Pons (tissue), 1 donor: ENCODE measurements at regions not wholly inside any gene's neighbourhood (a gene's known extent, or its start where the extent isn't known, plus 50 kb on each side); places are given as distances from the start of the nearest gene placed in this dataset.
"Not testable (repeated sequence)": the region's sequence is repeated elsewhere in the genome, so short reads cannot be mapped to it uniquely, and the experiment has no call there.

Experiments
- DNase-seq: peaks from one replicate; pipeline ENCODE4 v3.0.0-alpha.2; 2016; ENCODE audit warnings: low spot score

DNA sequence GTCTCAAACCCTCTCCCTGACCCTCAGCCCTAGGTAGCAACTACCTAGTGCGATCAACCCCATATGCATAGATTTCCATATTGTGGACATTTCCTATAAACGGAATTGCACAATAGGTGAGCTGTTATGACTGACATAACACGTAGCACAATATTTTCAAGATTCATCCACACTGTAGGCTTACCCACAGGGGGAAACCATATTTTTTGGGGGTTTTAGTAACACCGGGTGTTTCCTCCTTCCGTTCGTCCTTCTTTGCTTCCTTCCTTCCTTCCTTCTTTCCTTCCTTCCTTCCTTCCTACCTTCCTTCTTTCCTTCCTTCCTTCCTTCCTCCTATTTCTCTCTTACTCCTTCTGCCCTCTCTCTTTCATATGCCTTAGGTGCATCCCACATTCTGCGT is 524.2 kb downstream of the CWH43 start:
- not testable (repeated sequence) for DNase-seq

- DNase-seq: not testable (repeated sequence)
Measured at GRCh38 chr4:49511353-49511752, 525.3 kb downstream of the CWH43 start.

DNA sequence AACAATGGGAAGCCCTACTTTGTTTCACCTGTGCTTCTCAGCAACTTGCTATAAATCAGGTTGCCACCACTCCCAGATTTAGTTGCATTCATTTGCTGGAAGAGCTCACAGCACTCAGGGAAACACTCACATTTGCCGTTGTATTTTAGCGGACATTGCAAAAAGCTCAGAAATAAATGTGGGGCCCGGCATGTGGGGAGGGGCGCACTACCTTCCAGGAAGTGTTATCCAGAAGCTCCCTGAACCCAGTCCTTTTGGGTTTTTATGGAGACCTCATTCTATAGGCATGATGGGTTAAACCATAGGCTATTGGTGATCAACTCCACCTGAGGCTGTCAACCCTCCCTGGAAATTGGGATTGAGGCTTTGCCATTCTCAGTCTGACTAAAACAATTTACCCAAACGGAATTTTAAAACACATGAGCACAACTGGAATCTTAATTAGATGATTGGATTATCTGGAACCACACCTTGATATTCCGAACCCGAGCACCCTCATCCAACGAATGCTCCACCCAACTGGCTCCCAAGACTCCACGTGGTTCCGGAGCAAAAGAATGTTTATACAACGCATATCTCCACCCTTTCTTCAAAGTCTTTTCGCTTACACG is 525.9 kb downstream of the CWH43 start:
- peak; percentile 2 for DNase-seq

DNA sequence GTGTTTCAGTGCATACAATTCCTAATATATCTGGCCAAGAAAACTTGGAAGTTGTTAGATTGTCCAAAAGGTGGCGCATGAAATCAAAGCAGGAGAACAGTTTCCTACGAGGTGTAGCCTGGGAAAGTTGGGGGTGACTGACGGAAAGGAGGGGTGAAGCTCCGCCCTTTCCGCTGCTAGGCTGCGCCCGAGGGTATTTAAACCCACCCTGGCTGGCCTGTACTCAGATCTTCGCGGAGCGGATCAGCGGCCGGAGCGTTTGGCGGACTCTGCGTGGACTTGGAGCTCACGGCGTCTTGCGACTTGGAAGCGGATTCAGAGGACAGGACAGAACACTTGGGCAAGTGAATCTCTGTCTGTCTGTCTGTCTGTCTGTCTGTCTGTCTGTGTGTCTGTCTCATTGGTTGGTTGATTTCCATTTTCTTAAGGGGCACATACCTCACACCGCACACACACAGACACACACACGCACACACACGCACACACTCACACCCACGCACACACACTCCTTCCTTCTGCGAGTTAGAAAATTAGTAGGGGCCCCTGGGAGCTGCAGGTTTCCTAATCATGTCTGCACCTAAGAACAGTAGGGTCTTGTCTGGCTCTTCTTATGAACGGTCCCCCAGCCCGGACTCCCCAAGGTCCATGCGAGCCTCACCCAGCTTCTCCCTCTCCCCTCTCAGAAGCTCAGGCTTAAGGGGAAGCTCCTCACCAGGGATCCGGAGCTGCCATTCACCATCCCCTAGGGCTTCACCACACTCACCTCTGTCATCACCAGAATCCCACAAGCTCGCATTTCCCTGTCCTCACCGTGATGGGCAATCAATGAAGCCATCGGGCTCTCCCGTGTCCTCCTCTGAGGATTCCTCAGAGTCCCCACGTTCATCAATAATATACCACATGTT is 526.8 kb downstream of the CWH43 start:
- DNase-seq: not testable (repeated sequence)

- not testable (repeated sequence) for DNase-seq
Measured at GRCh38 chr4:49513546-49514115, 527.6 kb downstream of the CWH43 start.

DNA sequence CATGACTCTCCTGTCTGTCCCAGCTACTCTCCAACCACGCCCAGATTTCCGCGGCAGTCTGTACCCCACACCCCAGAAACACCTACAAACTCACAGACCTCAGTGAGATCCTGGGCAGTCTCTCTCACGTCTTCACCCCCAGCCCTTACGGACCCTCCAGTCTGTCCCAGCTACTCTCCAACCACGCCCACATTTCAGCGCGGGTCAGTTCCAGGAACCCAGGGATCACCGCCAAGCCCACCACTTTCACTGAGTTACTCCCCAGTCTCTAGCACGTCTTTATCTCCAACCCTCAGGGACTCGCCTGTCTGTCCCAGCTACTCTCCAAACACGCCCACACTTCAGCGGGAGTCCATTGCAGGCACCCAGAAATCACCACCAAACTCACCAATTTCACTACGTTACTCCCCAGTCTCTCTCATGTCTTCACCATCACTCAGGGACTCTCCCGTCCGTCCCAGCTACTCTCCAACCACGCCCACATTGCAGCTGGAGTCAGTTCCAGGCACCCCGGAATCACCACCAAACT is 528.2 kb downstream of the CWH43 start:
- not testable (repeated sequence) for DNase-seq

GRCh38 chr4:49514841-49515240 is 528.8 kb downstream of the CWH43 start:
- not testable (repeated sequence) for DNase-seq

GRCh38 chr4:49515241-49515640 is 529.2 kb downstream of the CWH43 start:
- not testable (repeated sequence) for DNase-seq

DNA sequence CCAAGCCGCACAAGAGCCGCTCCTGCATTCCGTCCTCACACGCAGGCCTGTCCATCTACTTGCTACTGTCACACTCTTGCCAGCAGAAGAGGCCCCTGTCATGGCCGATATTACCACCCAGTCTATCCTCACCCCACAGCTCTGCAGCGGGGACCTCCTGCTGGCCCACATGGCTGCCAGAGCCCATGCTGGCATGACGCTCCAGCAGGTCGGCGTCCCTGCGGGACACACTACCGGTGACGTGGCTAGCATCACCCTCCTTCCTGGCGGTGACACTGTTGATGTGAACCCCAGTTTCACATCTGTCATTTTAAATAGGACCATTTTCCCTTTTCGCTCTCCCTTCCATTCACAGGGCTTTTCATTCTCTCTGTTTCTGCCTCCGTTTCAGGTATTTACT is 530.0 kb downstream of the CWH43 start:
- not testable (repeated sequence) for DNase-seq

GRCh38 chr4:49516796-49517195 is 530.7 kb downstream of the CWH43 start:
- no peak for DNase-seq

DNA sequence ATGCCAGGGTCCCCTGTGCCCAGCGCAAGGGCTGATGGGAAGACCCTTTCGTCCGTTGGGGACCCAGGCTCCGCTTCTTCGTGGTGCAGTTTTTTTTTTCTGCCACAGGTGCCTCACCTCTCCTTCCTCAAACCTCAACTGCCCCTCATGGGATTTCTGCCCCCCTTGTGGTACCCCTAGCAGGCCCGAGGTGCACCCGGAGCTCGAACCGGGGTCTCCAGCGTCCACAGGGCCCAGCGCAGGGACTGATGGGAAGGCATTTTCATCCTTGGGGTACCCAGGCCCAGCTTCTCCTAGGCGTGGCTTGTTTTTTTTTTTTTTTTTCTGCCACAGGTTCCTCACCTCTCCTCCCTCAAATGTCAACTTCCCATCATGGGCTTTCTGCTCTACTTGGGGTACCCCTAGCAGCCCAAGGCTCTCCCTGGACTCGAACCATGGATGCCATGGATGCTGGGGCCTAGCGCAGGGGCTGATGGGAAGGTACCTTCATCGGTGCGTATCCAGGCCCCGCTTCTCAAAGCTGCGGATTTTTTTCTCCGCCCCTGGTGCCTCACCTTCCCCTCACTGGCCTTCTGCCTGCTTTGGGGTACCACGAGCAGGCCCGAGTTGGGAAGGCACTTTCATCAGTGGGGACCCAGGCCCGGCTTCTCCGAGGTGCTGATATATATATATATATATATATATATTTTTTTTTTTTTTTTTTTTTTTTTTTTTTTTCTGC is 531.6 kb downstream of the CWH43 start:
- DNase-seq: not testable (repeated sequence)

- DNase-seq: not testable (repeated sequence)
Measured at GRCh38 chr4:49519150-49520035, 533.3 kb downstream of the CWH43 start.

DNA sequence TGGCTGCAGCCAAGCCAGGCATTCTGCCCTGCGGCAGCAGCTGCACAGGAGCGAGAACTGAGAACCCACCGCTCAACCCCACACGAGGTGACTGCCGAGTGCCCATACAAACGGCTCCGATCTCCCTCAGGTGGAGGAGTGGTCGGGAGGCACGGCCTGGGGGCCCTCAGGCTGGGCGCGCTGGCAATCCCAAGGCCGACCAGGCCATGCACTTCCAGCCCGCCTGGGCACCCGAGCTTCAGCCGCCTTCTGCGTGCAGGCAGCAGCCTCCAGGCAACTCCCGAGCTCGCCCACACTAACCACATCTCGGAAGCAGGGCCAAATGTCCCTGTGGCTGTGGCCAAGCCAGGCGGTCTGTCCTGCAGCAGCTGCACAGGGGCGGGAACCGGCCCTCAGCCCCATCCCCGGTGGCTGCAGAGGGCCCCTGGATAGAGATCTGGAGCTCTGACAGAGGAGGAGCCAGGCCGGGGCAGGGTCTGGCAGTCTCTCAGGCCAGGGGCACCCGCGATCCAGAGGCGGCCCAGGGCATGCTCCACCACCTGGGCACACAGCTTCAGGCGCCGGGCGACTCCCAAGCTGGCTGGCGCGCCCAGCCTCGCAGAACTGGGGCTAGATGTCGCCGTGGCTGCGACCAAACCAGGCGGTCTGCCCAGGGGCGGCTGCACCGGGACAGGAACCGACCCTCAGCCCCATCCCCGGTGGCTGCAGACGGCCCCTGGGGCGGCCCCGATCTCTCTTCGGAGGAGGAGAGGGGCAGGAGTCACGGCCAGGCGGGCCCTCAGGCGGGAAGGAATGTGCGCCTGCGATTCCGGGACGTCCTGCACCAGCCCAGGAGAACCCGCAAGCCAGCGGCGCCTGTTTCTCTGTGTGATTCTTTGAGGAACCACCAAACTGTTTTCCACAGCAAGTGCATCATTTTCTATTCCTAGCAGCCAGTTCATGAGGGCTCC is 538.0 kb downstream of the CWH43 start:
- not testable (repeated sequence) for DNase-seq

DNA sequence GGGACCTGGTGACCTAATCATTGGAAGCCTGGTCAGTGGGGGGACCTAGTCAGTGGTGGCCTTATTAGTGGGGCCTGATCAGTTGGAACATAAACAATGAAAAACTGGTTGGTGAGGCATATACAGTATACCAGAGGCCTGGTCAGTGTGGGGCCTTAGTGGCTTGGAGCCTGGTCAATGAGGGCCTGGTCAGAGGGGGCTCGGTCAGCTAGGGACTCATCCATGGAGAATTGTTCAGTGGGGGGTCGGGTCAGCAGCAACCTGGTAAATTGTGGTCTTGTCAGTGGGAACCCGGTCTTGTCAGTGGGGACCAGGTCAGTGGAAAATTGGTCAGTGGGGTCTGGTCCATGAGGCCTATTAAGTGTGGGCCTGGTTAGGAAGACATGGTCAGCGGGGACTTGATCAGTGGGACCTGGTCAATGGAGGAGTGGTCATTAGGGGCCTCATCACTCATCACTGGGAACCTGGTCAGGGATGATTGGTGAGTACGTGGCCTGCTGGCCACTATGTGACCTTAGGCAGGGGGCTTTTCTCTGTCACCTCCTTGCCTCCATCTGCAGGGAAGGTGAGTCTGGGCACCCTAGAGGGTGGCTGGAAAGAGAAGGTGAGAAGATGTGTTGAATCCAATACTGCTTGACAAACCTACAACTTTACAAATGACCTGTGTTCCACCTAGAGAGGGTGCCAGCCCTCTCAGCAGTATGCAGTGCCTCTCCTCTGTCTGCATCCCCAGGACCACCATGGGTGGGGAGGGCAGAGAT is 573.0 kb downstream of the CWH43 start:
- DNase-seq: not testable (repeated sequence)

GRCh38 chr4:49560131-49560816 is 574.2 kb downstream of the CWH43 start:
- DNase-seq: not testable (repeated sequence)

- DNase-seq: not testable (repeated sequence)
Measured at GRCh38 chr4:49560883-49561282, 574.8 kb downstream of the CWH43 start.

- not testable (repeated sequence) for DNase-seq
Measured at GRCh38 chr4:49570248-49570647, 584.2 kb downstream of the CWH43 start.

GRCh38 chr4:49573666-49574215 is 587.7 kb downstream of the CWH43 start:
- DNase-seq: not testable (repeated sequence)
